DOHH2 (cell line): ENCODE measurements at regions not wholly inside any gene's neighbourhood (a gene's known extent, or its start where the extent isn't known, plus 50 kb on each side); places are given as distances from the start of the nearest gene placed in this dataset.

Source experiments
- CTCF ChIP-seq: fragments of 200-600 bp; sonication (generic); IDR thresholded peaks from one replicate; pipeline ENCODE4 v1.5.1; 2014; ENCODE audit warnings: antibody characterized with exemption, mild to moderate bottlenecking, low read depth, low read length; ENCODE audit not compliant: poor library complexity, severe bottlenecking
- EZH2phosphoT487 ChIP-seq: fragments of 200-600 bp; sonication (generic); IDR thresholded peaks from 2 replicates; pipeline ENCODE4 v1.6.1; 2017; ENCODE audit warnings: borderline replicate concordance, mild to moderate bottlenecking, antibody characterized with exemption, low read length, moderate library complexity, mixed read lengths

- TF ChIP-seq CTCF = no peak
- no peak for TF ChIP-seq EZH2phosphoT487
These were observed 258.4 kb upstream of the SDK2 start for GRCh38 chr17:73902416-73903181.
